NCI-H146 treated with DMSO at 0.1 percent for 48 hours (cell line): ENCODE measurements at regions not wholly inside any gene's neighbourhood (a gene's known extent, or its start where the extent isn't known, plus 50 kb on each side); places are given as distances from the start of the nearest gene placed in this dataset.

Experiments used
- DNase-seq: peaks from one replicate; lab custom pipeline; 2025; ENCODE audit not compliant: unreplicated experiment; lab: John Stamatoyannopoulos, UW

DNA sequence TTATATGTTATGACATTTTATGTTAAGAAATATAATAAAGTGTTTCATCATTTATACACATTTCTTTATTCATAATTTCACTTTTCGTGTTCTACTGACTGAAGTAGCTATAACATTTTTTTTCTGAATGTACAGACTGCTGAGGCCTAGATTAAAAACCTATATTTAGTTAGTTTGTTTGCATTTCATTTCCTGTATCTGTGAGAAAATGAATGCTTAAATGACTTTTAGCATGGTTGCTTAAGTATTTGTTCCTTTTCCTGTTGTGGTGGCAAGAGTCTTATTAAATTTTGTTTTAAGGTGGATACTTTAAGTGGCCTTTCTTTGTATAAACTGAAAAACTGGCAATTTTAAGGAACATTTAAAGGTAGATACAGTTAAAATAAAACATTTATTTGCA lies 779.7 kb upstream of the MAN1A1 start:
- no peak for DNase-seq

DNA sequence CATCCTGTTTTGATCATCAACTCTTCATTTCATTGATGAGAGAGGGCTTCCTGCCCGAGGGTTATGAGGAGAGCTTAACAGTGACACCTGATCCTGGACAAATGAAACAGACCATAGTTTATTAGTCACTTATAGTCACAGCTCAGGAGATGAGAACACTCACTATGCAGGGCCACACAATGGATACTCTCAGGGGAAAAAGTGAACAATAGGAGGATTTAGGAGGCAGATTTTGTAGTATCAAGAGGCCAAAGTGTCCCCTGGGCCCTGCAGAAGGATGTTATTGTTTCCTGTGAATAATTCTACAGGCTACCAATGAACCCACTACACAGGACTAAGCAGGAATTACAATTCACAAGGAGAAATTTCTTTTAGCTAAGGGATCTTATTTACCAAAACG lies 772.8 kb upstream of the MAN1A1 start:
- no peak for DNase-seq

- DNase-seq = no peak
These were observed 766.8 kb upstream of the MAN1A1 start for GRCh38 chr6:120116343-120116742.

- DNase-seq = no peak
These were observed 763.4 kb upstream of the MAN1A1 start for GRCh38 chr6:120112980-120113379.

DNA sequence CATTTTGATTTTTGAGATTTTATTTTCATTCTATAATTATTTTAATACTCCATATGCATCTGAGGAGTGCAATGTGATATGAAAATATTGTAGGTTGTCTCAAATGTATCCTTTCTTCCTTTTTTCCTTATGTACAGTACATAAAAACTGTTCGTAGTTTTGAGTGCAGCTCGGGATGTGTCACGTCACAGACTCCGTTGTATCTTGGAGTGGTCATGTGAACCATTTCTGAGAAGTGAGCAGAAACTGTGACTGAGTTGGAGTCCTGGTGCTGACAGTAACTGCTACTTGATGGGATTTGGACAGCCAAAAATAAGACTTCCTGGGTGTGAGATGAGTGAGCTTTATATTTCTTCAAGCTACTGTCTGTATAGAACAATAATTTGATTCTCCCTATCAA lies 761.4 kb upstream of the MAN1A1 start:
- no peak for DNase-seq

GRCh38 chr6:120108061-120108795 lies 758.7 kb upstream of the MAN1A1 start:
- DNase-seq = no peak

DNA sequence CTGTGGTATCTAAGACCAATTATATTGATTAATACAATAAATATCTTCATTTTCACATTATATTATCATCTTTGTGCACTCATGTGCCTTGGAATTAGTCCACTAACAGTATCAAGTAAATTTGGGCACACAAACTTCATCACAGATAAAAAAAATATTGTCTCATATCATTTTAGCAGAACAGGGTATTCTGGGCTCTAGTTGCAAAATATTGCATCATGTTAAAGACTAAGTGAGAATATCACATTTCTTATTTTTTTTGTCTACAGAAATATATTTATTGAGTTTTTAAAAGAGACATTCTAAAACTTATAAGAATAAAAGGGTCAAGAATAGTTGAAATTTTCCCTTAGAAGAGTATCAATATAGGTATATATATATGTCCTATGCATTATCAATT lies 754.1 kb upstream of the MAN1A1 start:
- DNase-seq = no peak

DNA sequence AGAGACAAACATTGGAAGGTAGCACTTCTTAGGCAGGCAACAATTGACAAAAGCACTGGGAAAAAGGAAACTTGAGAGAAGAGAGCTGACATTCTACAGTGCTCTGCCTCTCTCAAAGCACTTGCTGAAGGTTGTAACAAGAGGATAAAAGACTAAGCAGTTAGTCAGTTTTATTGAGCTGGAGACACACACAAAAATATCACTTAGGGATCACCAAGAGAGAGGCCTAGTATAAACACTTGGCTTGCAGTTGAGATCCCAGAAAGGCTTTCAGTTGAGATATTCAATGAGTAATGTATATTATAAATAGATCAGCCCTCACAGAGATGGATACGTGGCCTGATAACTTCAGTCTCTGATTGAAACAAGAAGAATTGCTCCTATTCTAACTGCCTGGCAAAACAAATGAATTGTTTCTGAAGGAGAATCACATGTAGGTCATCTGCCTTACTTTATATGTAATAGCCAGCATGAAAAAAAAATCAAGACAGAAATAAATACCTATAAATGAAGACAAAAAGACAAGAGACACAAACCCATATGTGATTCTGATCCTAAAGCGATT lies 747.2 kb upstream of the MAN1A1 start:
- DNase-seq = no peak

- DNase-seq = no peak
These were observed 733.6 kb upstream of the MAN1A1 start for GRCh38 chr6:120083186-120083585.

- no peak for DNase-seq
These were observed 727.9 kb upstream of the MAN1A1 start for GRCh38 chr6:120077489-120077888.

GRCh38 chr6:120058410-120058809 lies 708.8 kb upstream of the MAN1A1 start:
- DNase-seq = no peak

DNA sequence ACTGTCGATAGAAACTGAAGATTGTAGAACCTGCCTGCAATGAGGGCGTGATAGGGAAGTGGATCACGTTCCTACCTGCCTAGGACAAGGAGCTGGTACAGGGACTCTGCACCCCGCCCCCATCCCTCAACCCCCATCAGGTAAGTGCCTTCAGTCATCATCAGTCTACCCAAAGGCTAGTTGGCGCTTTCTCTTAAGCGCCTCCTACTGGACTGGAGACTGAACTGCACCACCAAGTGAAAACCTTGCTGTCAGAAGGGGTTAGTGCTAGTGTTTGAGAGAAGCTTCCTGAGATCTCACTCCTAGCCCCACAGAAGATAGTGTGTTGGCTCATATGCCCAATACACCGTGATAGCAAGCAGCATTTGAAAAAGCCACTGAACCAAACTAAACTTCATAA lies 706.5 kb upstream of the MAN1A1 start:
- no peak for DNase-seq

DNA sequence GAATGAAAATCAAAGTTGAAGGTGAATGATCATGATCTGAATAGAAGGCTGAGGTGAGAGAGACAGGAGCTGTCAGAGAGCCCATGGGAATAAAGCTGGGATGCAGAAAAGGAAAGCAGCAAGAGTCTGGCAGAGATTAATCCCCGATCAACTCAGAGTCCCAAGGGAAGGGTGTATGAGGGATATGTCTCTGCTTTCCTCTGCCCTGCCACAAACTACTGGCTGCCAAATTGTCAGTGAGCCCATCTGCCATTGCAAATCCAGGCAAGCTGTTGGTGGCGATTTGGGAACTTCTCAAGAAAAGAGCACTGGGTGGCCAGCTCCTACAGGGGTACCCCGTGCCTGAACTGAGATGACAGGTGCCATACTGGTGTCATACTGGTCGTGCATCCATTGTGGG lies 705.5 kb upstream of the MAN1A1 start:
- DNase-seq = no peak

DNA sequence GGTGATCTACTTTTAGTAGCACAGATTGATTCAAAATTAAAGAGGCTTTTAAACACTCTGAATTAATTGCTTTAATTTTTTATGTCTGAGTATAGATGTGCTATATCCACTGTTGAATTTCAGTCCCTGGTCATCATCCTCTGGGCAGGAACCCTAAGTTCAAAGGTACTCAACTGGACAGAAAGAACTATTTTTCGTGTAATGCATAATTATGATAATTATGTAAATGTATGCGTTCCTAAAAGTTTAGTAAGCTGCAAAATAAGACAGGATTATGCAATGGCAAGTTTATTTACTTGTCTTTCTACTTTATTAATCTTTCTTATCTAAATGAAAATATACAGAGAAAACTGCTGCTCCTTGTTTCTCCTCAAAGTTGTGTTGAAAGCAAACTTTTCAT lies 690.1 kb upstream of the MAN1A1 start:
- DNase-seq = no peak

DNA sequence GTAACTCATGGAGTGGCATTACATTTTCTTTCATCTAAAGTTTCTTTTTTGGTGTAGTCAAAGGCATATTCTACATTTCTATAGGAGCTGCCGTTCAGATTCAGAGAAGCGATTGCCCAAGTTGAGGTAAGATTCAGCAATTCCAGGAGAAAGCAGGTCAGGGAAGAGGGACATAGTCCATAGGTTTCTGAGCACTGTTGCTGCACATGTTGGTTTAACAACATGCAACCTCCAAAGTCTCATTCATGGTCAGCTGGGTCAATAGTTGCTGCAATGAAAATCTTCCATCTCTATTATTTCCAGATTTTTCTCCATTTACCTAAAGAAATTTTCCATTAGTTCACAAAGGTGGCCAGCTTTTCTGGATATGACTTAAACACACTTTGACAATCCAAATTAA lies 682.3 kb upstream of the MAN1A1 start:
- DNase-seq = no peak

DNA sequence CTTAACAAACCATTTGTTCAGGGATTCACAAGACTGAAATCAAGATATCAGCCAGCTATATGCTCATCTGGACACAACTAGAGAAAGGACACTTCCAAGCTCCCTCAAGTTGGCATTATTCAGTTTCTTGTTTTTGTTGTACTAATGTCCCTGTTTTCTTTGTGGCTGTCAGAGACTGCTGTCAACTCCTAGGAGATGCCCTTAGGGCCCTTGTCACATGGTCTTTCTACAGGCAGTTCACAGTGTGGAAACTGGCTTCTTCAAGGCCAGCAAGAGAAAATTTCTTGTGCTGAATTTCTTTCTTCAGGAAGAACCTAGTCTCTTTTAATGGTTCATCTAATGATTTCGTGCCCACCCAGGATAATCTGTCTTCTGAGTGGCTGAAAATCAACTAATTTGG lies 677.2 kb upstream of the MAN1A1 start:
- DNase-seq = no peak

DNA sequence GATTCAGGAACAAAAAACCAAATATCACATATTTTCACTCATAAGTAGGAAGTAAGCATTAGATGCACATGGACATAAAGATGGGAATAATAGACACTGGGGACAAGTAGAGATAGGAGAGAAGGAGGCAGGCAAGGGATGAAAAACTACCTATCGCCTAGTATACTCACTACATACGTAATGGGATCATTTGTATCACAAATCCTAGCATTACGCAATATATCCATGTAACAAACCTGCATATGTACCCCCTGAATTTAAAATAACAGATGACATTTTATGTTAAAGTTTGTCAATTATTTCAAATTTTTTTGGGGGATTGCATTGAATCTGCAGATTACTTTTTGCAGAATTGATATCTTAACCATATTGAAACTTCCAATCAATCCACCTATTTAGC lies 660.5 kb upstream of the MAN1A1 start:
- DNase-seq = no peak

DNA sequence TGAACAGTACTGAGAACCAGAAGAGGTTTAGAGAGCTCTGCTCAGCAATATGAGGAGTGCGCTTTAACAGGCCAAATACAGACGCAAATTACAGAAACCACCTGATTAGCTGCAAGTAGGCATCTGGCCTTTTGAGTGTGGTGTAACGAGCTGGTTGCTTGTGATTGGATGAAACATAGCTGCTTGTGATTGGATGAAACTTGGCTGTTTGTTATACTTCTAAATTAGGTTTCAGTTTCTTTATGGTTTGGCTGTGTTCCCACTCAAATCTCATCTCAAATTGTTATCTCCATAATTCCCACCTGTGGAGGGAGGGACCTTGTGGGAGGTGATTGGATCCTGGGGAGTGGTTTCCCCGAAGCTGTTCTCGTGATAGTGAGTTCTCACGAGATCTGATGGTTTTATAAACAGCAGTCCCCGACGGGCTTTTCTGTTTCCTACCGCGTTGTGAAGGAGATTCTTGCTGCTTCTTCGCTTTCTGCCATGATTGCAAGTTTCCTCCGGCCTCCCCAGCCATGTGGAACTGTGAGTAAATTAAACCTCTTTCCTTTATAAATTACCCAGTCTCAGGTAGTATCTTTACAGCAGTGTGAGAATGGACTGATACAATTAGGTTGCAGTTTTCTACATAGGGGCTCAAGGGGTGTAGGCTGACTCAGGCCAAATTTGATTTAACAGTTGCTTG lies 655.9 kb upstream of the MAN1A1 start:
- no peak for DNase-seq

- DNase-seq = no peak
These were observed 637.5 kb upstream of the MAN1A1 start for GRCh38 chr6:119986934-119987549.

DNA sequence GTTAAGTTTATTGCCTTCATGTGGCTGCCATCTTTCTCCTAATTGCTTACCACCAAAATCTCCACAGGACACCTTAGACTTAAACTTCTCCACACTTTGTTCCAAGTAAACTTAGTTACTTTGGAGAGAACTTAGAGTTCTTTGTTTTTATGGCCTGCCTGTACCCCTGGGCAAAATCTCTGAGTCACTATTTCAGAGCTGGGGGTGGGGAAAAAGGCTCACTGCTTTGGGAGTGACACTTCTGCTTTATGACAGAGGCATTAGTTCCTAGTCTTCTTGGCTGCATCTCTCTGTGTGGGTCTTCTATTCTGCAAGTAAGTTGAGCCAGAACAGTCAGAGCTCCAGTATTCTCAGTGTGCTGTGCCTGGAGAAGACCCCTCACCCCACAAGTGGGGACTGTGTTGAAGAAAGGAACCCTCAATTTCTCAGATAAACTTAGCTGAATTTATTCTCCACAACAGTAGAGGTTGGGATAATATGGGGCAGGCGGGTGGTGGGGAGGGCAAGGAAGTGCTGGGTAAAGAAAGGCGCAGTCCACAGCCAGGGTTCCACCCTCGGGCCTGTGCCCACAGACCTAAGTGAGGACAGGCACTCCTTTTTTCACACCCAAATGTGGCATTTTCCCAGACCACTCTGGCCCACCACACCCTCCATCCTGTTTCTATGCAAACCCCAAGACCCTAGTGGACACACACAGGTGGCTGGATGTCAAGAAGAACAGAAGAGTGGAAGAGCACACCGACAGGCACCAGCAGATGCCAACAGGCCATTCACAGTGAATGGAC lies 636.6 kb upstream of the MAN1A1 start:
- DNase-seq = no peak

DNA sequence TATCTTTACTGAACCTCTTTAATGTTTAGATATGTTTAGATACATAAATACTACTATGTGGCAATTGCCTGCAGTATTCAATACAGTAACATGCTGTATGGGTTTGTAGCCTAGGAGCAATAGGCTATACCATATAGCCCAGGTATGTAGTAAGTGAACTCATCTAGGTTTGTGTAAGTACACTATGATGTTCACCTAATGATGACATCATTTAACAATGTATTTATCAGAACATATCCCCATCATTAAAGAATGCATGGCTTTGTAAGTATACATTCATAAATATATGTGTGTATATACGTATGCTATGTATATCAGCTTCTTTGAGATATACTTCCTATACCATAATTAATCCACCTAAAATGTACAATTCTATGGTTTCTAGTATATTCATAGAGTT lies 631.2 kb upstream of the MAN1A1 start:
- no peak for DNase-seq
